ENCODE measurements at regions not wholly inside any gene's neighbourhood (a gene's known extent, or its start where the extent isn't known, plus 50 kb on each side); places are given as distances from the start of the nearest gene placed in this dataset.

GRCh38 chr4:122309988-122310626, 68.7 kb upstream of the ADAD1 start:
- DNase-seq, result peak; percentile 43

GRCh38 chr4:122313006-122313646, 65.7 kb upstream of the ADAD1 start:
- no peak for DNase-seq

- no peak for DNase-seq
These were observed 51.9 kb upstream of the ADAD1 start for GRCh38 chr4:122326908-122327307.

- DNase-seq, result no peak
These were observed 49.9 kb upstream of the ADAD1 start for GRCh38 chr4:122328893-122329292.

All from hematopoietic multipotent progenitor cell treated with erythropoietin and hydrocortisone succinate and interleukin-3 and kit ligand, for 8 days (in vitro differentiated cells).